GM18519 (cell line): ENCODE measurements at regions not wholly inside any gene's neighbourhood (a gene's known extent, or its start where the extent isn't known, plus 50 kb on each side); places are given as distances from the start of the nearest gene placed in this dataset.

Experiments
- ATAC-seq: cut with Tn5 transposase; IDR thresholded peaks from one replicate; pipeline ENCODE4 v1.9.1; 2021; ENCODE audit warnings: mild to moderate bottlenecking, moderate library complexity; ENCODE audit not compliant: unreplicated experiment, low FRiP score

DNA sequence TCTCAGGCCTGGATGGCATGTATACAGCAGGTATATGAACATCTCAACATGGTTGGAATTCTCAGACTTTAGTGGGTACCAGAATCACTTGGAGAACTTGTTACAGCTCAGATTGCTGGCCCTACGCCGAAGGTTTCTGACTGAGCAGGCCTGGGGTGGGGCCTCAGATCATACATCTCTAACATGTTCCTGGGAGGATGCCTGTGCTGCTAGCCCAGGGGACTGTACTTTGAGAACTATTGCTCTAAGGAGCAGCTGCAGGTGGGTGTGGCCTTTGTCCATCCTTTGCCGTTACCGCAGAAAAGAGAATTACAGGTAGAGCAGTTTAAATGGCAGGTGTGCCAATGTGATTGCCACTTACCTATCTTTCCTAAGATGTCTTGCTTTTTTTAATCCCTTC is 310.5 kb upstream of the JAG1 start:
- ATAC-seq: no peak

DNA sequence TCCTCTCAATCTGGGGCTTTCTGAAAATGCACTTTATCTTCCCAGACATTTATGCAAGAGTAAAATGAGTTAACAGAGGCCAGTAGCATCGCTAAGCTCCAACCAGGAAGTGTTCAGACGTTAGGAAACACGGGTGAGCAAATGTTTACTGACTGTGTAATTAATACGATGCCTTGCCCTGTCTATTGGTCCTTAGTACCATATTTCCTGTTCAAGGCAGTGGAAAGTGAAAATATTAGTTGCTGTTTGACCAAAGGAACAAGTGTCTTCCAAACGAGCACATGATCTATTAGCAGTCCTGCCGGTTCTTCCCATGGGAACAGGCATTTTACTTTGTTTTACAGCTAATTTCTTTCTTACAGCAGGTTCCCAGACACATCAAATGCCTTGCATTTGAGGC is 311.1 kb upstream of the JAG1 start:
- no peak for ATAC-seq

DNA sequence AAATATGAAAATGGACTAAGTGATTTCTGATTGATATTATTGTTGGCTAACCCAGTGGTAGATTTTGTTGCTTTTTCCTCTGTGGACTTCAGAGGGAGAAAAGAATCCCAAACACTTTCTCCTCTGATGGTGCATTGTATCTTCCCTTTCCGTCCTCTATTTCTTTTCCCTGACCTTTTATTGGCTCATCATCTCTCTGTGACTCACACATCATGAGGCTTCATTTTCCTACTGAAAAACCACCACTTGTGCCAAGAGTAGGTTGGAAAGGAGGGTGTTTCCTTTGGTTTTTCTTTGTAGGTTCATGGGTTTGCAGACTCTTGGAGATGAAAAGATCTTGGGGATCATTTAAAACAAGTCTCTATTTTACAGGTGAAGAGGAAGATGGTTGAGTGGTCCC is 311.7 kb upstream of the JAG1 start:
- ATAC-seq: no peak

DNA sequence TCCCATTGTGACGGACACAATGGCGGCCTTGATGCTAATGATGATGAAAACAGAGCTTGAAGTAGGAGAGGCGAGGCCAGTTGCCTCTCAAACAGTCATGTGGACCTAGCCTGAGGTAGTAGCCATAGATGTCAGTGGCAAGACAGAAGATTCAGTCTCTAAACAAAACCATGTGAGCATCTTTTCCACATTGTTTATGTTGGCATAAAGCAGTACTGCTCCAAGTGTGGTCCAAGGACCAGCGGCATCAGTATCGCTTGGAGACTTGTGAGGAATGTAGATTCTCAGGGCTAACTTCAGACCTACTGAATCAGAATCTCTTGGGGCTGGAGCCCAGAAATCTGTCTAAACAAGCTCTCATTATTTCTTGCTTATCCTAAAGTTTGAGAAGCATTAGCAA is 312.8 kb upstream of the JAG1 start:
- ATAC-seq: no peak

DNA sequence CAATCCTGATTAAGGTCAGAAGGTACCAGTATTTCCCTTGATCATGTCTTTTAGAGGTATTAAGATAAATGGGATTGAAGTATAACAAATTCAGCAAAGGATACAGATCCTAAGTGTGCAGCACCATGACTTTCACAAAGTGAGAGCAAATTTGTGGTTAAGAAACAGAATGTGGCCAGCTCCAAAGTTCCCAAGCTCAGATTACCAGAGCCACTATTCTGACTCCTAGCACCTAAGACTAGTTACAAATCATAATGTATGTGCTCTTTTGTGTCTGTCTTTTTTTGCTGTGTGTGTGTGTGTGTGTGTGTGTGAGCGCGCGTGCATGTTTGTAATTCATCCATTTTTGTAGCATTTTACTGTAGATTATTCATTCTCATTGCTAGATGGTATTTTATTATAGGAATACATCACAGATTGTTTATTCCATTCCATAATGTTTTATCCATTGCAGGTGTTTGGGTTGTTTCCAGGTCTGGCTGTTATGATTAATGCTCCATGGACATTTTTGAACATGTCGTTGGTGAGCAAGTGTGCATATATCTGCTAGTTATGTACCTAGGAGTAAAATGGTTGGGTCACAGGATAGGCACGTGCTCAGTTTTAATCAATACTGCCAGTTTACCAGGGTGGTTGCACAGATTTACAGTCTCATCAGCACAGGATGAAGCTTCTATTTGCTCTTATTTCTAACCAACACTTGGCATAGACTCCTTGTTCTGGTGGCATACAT is 314.0 kb upstream of the JAG1 start:
- ATAC-seq: no peak

DNA sequence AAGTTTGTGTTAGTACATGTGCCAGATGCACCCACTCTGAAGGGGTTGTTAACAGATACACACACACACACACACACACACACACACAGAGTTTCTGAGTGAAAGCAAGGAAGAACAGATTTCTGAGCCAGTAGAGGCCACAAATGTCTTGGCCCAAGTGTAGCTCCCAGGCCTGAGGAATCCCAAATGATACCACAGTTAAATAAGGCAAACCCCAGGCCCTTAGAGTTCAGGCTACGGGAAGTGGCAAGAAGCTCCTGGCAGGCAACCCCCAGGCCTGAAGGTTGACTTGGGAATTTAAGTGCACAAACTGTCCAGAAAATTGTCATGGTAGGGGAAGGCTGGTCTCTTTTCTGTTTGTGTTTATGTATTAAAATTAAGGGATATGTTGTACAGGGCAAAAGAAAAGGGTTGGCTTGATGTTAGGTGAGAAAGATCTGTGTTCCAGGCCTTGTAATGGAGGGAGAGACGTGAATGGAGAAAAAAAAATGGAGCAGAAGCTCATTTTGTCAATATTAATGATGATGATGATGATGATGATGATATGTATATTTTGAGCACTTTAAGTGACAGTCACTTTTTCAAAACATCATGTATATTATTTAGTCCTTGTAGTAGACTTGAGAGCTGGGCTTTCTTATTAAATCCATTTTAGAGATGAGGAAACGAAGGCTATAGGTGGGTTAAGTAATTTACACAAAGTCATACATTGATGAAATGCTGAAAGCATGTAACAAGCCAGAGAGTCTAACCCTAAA is 317.0 kb upstream of the JAG1 start:
- no peak for ATAC-seq

DNA sequence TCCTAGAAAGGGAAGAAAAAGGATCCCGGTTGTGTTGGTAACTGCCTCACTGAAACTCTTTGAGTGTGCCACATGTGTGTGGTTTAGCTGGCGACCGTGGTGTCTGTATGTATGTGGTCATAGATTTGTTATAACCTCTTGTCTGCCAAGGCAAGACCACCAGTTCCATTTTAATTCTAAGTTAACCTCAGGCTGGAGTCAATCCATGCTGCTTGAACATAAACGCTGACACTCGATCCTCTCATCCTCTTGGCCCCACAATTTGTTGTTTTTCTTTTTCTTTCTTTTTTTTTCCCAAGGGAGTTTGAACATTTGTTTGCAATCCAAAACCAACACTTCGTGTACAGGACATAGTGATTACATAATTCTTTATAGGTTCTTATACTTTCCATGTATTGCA is 318.9 kb upstream of the JAG1 start:
- ATAC-seq: no peak

DNA sequence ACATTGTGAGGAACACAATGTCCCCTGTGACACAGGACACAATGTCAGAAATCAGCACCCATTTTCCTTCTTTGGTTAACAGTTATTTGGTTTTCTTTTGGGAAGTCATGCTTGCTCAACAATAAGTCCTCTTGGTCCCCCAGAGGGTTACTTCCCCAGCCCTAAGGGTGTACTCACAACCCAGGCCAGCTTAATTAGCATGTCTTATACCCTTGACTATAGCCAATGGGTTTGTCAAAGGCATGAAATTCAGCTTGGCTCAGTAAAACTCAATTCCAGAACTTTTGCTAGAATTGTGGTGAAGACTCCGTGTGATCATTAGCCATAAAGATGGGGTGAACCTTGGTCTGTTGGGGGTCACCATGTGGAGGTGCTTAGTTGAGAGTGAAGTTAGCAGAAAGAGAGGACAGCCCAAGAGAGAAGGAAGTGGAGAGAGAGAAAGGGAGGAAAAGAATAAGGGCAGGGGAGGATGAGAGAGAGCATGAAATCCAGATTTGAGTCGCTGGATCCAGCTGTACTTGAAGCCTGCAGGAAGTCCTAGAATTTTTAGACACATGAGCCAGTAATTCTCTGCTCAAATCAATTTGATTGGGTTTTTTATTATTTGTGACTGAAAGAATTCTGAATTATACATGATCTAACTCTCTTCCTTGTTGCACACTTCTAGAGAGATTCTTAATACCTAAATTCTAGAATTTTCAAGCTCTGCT is 321.3 kb upstream of the JAG1 start:
- ATAC-seq: no peak

DNA sequence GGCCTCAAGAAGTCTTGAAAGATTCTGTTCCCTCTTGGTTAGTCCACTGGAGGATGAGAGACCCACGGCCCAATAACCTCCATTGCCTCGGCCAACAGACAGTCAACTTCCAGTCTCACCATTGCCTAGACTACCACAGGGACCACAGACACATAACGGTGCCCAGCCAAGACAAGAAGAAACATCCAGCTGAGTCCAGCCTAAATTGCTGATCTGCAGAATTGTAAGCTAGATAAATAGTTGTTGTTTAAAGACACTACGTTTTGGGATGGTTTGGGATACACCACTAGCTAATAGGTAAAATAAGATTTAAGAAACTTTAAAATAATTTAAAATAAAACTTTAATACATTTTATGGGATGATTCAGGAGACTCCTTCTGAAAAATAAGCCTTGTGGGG is 324.7 kb upstream of the JAG1 start:
- ATAC-seq: no peak

DNA sequence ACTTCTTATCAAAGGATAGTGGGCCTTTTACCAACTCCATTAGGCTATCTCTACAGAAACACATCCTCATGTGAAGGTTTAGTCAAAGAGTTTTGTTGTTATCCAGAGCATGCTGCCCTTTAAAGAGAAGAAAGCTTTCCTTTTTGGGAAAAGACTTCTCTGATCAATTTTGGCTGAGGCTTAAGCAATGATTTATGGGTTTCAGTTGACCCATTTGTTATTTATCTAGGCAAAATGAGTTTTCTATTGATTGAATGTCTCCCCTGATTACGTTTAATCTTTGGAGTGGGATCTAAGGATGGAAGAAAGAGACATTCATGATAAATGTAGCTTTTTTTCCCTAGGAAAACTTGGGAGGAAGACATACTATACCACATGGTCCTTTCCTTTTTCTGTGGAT is 326.6 kb upstream of the JAG1 start:
- no peak for ATAC-seq

DNA sequence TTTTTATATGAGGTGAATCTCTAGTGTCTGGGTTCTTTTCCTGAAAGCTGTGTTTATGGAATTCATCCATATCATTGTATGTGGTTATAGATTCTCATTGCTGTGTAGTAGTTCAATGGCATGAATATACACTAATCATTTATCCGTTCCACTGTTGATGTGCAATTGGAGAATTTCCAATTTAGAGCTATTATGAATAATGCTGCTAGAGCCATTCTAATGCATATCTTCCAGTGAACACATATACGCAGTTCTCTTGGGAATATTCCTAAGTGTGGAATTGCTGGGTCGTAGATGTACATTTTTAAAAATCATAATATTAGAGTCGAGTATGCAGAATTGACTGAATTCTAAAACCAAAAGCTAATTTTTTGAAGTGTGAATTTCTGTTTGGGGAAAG is 327.5 kb upstream of the JAG1 start:
- ATAC-seq: no peak

DNA sequence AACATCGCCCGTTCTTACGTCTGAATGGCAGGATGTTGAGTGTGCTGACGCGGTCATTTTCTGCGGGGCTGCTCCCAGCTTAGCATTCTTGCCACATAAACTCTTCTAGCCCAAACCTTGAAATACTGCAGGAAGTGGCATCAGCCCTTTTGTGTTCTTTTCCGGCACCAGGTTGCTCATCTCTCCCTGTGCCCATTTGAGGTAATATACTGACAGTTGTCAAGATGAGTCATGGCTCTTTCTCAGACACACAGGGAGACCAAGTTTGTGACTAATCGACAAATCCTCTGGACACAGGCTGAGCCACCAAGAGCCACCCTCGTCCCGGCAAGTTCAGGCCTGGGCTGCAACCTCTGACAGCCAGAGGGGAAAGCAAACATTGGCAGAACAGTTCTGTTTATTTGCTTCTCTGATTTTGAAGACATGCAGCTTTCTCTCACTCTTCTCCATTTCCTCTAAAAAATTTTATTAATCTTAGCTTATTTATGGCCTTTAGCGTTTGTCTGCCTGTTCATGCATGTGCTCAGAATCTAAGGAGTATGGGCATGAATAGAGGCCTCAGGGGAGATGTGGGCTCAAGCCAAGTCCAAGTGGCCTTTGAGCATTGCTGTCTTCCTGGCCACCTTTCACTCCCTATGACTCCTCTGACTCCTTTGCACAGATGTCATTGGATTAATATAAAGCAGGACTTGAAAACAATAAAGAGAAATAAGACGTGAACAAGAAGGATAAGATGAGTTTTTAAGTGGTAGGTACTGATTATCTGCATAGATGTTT is 328.2 kb upstream of the JAG1 start:
- ATAC-seq: no peak

DNA sequence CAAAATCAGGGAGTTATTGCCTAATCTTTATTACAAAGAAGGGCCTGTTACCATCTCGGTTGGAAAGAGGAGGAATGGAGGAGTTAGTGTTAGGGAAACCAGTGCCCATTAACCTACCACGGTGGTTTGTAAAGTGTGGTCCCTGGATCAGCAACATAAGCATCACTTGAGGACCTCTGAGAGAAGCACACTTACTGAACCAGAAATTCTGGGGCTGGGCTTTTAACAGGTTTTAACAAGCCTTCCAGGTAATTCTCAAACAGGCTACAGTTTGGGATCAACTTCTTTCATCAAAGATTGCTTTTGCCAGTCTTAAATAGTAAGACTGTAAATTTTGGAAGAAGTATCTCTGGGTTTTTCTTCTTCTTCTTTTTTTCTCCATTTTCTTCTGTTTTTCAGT is 329.5 kb upstream of the JAG1 start:
- no peak for ATAC-seq

DNA sequence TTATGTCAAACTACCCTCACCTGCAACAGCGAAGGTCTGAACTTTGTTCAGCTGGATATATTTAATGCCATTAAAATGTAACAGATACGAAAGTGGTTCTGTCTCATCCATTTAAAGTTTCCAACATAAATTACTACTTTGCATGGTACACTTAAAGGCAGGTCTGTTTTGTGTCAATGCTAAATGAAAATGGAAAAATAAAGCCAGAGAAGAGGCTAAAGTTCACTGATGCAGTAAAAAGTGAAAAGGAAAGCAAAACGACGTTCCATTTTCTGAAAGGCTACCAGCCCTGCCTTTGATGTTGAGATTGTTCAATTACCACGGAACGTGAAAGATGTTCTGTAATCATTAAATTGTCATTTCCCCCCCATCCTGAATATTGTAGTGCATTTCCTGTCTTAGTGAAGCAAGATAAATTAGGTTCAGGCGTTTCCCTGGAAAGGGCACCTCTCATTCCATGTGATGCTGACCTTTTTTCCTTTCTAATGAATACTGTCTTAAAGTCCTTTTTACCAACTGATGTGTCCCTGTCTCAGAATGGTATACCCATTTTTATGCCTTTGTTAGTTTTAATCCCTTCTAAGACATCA is 334.7 kb upstream of the JAG1 start:
- ATAC-seq: no peak

DNA sequence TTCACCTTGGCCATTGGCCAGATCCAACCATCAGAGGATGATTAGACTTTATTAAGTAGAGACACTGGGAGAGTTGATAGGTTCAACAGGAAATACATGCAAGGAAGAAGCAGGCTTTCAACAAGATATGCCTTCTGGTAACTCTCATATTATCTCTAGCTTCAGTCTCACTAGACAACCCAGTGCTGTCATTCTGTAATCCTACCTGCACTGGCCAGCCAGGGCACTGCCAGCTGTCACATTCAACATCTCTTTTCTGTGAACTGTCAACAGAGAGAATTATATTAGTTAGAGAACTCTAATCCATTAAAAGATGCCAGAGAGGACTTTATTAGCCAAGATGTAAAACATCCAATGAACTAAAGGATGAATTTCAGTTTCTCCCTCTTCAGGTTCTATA is 337.9 kb upstream of the JAG1 start:
- no peak for ATAC-seq

DNA sequence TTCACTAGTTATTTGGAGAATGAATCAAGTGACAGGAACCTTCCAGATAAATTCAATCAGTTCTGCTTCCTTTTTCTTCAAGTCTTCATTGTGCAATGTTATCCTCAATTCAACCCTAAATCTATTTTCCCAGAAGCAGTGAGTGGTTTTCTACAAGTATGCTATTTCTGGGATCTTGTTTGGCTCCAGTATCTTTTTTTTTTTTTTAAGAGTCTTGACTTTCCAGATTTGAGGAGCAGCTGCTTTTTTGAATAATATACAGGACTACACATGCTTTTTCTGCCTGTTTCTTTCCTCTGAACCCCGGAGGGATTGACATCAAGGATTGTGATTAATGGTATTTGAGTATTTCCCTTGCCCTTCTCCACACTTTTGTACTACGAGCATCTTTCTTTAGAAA is 339.2 kb upstream of the JAG1 start:
- ATAC-seq: no peak

DNA sequence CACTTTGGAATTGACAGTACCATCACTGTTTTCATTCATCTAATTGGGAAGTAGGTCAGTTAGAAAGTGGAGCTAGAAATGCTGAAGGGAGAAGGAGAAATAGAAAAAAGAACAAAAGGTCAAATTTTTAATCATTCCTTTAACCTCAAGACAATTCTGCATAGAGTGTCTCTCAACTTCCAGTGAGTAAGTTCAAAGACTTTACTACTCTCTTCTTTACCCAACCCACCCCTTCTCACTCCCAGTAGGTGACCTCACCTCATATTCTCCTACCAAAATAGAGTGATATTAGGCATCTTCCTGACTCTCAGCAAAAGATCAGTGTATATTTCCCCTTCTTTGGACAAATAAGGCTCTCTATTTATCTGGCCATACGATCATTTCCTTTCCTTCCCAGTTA is 340.0 kb upstream of the JAG1 start:
- ATAC-seq: no peak

DNA sequence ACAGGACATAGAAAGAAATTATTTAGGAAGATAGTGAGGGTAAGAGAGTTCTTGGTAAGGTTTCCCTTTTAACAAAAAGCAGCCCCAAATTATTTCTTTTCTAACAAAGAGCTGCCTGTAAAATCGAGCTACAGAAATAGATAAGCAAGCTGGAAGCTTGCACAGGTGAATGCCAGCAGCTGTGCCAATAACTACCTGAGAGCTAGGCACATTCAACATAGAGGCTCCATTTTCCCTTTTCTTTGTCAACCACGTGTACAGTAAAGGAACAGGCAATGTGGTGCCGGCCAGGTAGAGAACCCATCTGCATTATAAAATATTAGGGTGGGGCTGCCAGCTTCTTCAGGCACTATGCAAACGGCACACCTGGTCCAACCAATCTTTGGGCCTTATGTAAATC is 341.6 kb upstream of the JAG1 start:
- no peak for ATAC-seq

DNA sequence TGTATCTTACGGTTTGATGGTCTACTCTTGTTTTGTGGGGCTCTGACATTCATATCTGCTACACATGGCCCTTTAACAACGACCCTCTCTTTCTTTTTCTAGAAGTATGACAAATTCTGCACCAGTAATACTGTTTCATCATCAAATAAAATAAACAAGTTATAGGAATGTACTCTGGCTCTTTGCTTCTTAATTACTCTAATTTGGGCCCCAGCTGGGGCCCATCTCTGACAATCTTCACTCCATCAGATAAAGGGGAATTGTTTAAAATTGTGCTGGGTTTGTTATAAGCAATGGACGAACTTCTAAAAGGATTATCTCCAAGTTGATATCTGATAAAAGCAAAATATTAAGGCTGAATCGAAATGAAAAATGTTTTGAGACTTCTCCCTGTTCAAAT is 343.6 kb upstream of the JAG1 start:
- no peak for ATAC-seq

DNA sequence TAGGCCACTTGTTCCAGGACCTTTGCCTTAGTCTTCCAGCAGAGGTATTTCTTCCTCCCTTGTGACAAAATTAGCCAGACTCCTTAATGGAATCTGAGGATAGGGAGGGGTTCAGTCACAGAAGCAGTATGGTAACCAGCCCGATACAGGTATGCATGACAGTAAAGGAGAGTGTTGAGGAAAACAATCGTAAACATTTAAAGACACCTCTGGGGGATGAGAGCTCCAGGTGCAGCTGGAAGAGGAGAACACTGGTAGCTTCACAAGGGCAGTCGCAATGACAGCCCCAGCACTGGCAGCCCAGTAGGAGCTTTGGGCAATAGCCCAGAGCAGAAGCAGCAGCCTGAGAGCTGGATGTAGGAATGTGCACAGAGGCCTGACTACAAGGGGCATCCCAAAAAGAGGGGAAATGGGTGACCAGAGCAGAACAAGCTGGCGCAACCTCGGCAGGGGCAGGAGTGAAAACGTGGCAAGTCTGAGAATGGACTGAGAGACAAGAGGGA is 344.9 kb upstream of the JAG1 start:
- no peak for ATAC-seq
